Astrocyte of the cerebellum (primary cell): ENCODE measurements at regions not wholly inside any gene's neighbourhood (a gene's known extent, or its start where the extent isn't known, plus 50 kb on each side); places are given as distances from the start of the nearest gene placed in this dataset.
"Not testable (repeated sequence)": the region's sequence is repeated elsewhere in the genome, so short reads cannot be mapped to it uniquely, and the experiment has no call there.

Source experiments
- DNase-seq: peaks from one replicate; pipeline ENCODE4 v3.0.0-alpha.2; 2011; ENCODE audit warnings: low read depth
- H3K4me3 ChIP-seq: 2 replicates; pipeline ENCODE4 v1.5.1; 2011; ENCODE audit warnings: mild to moderate bottlenecking, low read depth, low read length, moderate library complexity
- CTCF ChIP-seq: IDR thresholded peaks from 2 replicates; pipeline ENCODE4 v1.5.1; 2012; ENCODE audit warnings: low read length, low read depth, moderate library complexity, mild to moderate bottlenecking; ENCODE audit errors: missing control alignments
- in situ Hi-C: cut with HindIII; loops from 2 replicates; pipeline ENCODE4 v1.10.0; 2017; ENCODE audit warnings: low sequenced_read_pairs

GRCh38 chr14:105622329-105622955, 96.1 kb downstream of the TMEM121 start:
- DNase-seq: no peak
- no peak for TF ChIP-seq CTCF
- no peak overlapping the region for H3K4me3 ChIP-seq
- in situ Hi-C loops: no loop called here

GRCh38 chr14:105623178-105623577, 96.8 kb downstream of the TMEM121 start:
- H3K4me3 ChIP-seq, DNase-seq, in situ Hi-C loops: not testable (repeated sequence)

GRCh38 chr14:105624346-105624745, 98.0 kb downstream of the TMEM121 start:
- DNase-seq, H3K4me3 ChIP-seq, in situ Hi-C loops: not testable (repeated sequence)

GRCh38 chr14:105624749-105625434, 98.5 kb downstream of the TMEM121 start:
- H3K4me3 ChIP-seq, DNase-seq, in situ Hi-C loops: not testable (repeated sequence)

GRCh38 chr14:105625448-105625847, 99.1 kb downstream of the TMEM121 start:
- DNase-seq, H3K4me3 ChIP-seq, in situ Hi-C loops: not testable (repeated sequence)

DNA sequence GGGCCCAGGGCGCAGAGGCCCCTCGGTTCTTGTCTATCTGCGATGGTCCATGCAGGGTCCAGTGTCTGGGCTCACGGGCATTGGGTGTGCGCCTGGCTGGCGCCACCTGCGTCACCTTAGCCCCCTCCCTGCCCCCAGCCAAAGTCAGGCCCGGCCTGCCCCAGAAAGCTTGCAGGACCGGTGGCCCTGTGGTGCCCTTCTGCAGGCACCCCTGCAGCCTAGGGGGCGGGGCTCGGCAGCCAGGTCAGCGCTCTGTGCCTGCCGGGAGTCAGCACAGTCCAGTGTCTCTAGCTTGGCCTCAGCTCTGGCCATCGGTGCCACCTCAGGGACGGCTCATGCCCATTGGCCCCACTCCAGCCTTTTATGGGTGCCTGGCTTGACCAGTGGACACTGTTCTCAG, 99.7 kb downstream of the TMEM121 start:
- DNase-seq, H3K4me3 ChIP-seq, in situ Hi-C loops: not testable (repeated sequence)

- in situ Hi-C loops, DNase-seq, H3K4me3 ChIP-seq: not testable (repeated sequence)
Observed at GRCh38 chr14:105626651-105627050, 100.3 kb downstream of the TMEM121 start.

DNA sequence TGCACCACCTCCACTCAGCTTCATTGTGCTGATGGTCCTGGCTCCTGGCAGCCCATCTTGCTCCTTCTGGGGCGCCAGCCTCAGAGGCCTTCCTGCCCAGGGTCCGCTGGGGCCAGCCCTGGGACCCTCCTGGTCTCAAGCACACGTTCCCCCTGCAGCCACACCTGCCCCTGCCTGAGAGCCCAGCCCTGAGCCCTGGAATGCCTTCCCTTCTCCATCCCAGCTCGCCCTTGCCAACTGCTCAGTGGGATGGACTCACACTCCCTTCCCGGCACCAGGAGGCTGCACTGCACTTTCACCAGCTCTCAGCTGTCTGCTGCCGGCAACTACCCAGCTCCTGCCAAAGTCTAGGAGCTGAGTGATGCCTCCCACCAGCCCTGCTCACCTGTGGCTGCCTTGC, 100.9 kb downstream of the TMEM121 start:
- in situ Hi-C loops, H3K4me3 ChIP-seq, DNase-seq: not testable (repeated sequence)

DNA sequence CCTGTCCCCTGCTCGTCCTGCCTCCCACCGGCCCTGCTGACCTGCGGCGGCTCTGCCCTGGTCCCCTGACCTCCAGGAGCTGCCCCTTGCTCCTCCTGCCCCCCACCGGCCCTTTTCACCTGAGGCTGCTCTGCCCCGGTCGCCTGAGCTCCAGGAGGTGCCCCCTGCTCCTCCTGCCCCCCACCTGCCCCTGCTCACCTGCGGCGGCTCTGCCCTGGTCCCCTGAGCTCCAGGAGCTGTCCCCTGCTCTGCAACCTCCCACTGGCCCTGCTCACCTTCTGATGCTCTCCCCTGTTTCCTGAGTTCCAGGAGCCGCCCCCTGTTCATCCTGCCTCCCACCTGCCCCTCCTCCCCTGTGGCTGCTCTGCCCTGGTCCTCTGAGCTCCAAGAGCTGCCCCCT, 101.3 kb downstream of the TMEM121 start:
- no peak for DNase-seq
- no peak for TF ChIP-seq CTCF
- H3K4me3 ChIP-seq: no peak overlapping the region
- in situ Hi-C loops: no loop called here

DNA sequence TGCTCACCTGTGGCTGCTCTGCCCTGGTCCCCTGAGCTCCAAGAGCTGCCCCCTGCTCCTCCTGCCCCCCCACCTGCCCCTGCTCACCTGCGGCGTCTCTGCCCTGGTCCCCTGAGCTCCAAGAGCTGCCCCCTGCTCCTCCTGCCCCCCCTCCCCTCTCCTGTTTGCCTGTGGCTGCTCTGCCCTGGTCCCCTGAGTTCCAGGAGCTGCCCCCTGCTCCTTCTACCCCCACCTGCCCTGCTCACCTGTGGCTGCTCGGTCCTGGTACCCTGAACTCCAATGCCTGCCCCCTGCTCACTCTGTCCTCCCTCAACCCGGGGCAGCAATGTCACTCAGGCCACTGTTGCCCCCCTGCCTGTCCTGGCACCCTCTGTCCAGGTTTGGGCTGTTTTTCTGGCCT, 101.7 kb downstream of the TMEM121 start:
- H3K4me3 ChIP-seq, in situ Hi-C loops, DNase-seq: not testable (repeated sequence)

- in situ Hi-C loops, DNase-seq, H3K4me3 ChIP-seq: not testable (repeated sequence)
Observed at GRCh38 chr14:105628531-105629067, 102.2 kb downstream of the TMEM121 start.

GRCh38 chr14:105629091-105629885, 102.9 kb downstream of the TMEM121 start:
- H3K4me3 ChIP-seq, in situ Hi-C loops, DNase-seq: not testable (repeated sequence)
